Activated naive CD8-positive, alpha-beta T cell treated with anti-CD3 and anti-CD28 coated beads for 36 hours (primary cell): ENCODE measurements at regions not wholly inside any gene's neighbourhood (a gene's known extent, or its start where the extent isn't known, plus 50 kb on each side); places are given as distances from the start of the nearest gene placed in this dataset.

Source experiments
- DNase-seq: peaks from one replicate; pipeline ENCODE4 v3.0.0; 2021
- H3K27ac Mint-ChIP-seq: one replicate; pipeline ENCODE4 v1.8.0; 2022; ENCODE audit warnings: mild to moderate bottlenecking, moderate library complexity, mixed read lengths
- H3K27me3 Mint-ChIP-seq: one replicate; pipeline ENCODE4 v1.8.0; 2022; ENCODE audit warnings: mild to moderate bottlenecking, mixed read lengths
- H3K36me3 Mint-ChIP-seq: one replicate; pipeline ENCODE4 v1.8.0; 2021; ENCODE audit warnings: mild to moderate bottlenecking, mixed read lengths
- H3K4me1 Mint-ChIP-seq: one replicate; pipeline ENCODE4 v1.8.0; 2021; ENCODE audit warnings: mixed read lengths
- H3K4me3 Mint-ChIP-seq: one replicate; pipeline ENCODE4 v1.8.0; 2022; ENCODE audit warnings: mild to moderate bottlenecking, moderate library complexity, mixed read lengths
- H3K9me3 Mint-ChIP-seq: one replicate; pipeline ENCODE4 v1.8.0; 2022; ENCODE audit warnings: mixed read lengths

GRCh38 chr4:14368391-14368790 lies 633.9 kb upstream of the CPEB2 start:
- Mint-ChIP-seq H3K4me1 (no peaks in the 10 kb centered on the region), H3K9me3 (no peaks in the 10 kb centered on the region), H3K27ac (no peak overlapping the region)

GRCh38 chr4:14371131-14371530 lies 631.1 kb upstream of the CPEB2 start:
- Mint-ChIP-seq H3K27ac (no peak overlapping the region), H3K4me1 (peaks cover 3% of the 10 kb centered on the region), H3K36me3 (no peaks in the 10 kb centered on the region)

More at GRCh38 chr4:14368391-14368790, 633.9 kb upstream of the CPEB2 start:
- Mint-ChIP-seq H3K4me3 (no peak overlapping the region), H3K36me3 (no peaks in the 10 kb centered on the region), H3K27me3 (no peaks in the 10 kb centered on the region)
- DNase-seq: no peak

GRCh38 chr4:14375816-14376215 lies 626.5 kb upstream of the CPEB2 start:
- H3K27me3 Mint-ChIP-seq: peaks cover 4% of the 10 kb centered on the region
- no peaks in the 10 kb centered on the region for H3K9me3 Mint-ChIP-seq
- DNase-seq: no peak
- peaks cover 3% of the 10 kb centered on the region for H3K4me1 Mint-ChIP-seq
- H3K4me3 Mint-ChIP-seq: no peak overlapping the region
- H3K36me3 Mint-ChIP-seq: no peaks in the 10 kb centered on the region
- H3K27ac Mint-ChIP-seq: no peak overlapping the region

More at GRCh38 chr4:14371131-14371530, 631.1 kb upstream of the CPEB2 start:
- Mint-ChIP-seq H3K9me3 (no peaks in the 10 kb centered on the region), H3K27me3 (peaks cover 4% of the 10 kb centered on the region), H3K4me3 (no peak overlapping the region)
- DNase-seq: no peak

GRCh38 chr4:14379183-14379582 lies 623.1 kb upstream of the CPEB2 start:
- Mint-ChIP-seq H3K9me3 (no peaks in the 10 kb centered on the region), H3K27me3 (no peaks in the 10 kb centered on the region), H3K4me1 (peaks cover 3% of the 10 kb centered on the region), H3K36me3 (no peaks in the 10 kb centered on the region), H3K27ac (no peak overlapping the region), H3K4me3 (no peak overlapping the region)
- DNase-seq: no peak

- DNase-seq: no peak
- Mint-ChIP-seq H3K4me1 (no peaks in the 10 kb centered on the region), H3K4me3 (no peak overlapping the region), H3K27me3 (peaks cover 4% of the 10 kb centered on the region), H3K9me3 (no peaks in the 10 kb centered on the region), H3K27ac (no peak overlapping the region), H3K36me3 (no peaks in the 10 kb centered on the region)
These were observed 618.6 kb upstream of the CPEB2 start for GRCh38 chr4:14383652-14384051.

GRCh38 chr4:14384824-14385223 lies 617.5 kb upstream of the CPEB2 start:
- no peaks in the 10 kb centered on the region for H3K36me3 Mint-ChIP-seq
- H3K27ac Mint-ChIP-seq: no peak overlapping the region
- peaks cover 4% of the 10 kb centered on the region for H3K27me3 Mint-ChIP-seq
- H3K9me3 Mint-ChIP-seq: no peaks in the 10 kb centered on the region
- no peak for DNase-seq
- no peaks in the 10 kb centered on the region for H3K4me1 Mint-ChIP-seq
- no peak overlapping the region for H3K4me3 Mint-ChIP-seq

GRCh38 chr4:14386196-14386595 lies 616.1 kb upstream of the CPEB2 start:
- DNase-seq: no peak
- no peak overlapping the region for H3K4me3 Mint-ChIP-seq
- no peak overlapping the region for H3K27ac Mint-ChIP-seq
- no peaks in the 10 kb centered on the region for H3K4me1 Mint-ChIP-seq
- peaks cover 4% of the 10 kb centered on the region for H3K27me3 Mint-ChIP-seq
- no peaks in the 10 kb centered on the region for H3K36me3 Mint-ChIP-seq
- no peaks in the 10 kb centered on the region for H3K9me3 Mint-ChIP-seq

- H3K9me3 Mint-ChIP-seq: no peaks in the 10 kb centered on the region
- no peak for DNase-seq
- H3K36me3 Mint-ChIP-seq: no peaks in the 10 kb centered on the region
- H3K4me3 Mint-ChIP-seq: no peak overlapping the region
- no peaks in the 10 kb centered on the region for H3K4me1 Mint-ChIP-seq
- no peak overlapping the region for H3K27ac Mint-ChIP-seq
- peaks cover 4% of the 10 kb centered on the region for H3K27me3 Mint-ChIP-seq
These were observed 614.6 kb upstream of the CPEB2 start for GRCh38 chr4:14387647-14388046.

DNA sequence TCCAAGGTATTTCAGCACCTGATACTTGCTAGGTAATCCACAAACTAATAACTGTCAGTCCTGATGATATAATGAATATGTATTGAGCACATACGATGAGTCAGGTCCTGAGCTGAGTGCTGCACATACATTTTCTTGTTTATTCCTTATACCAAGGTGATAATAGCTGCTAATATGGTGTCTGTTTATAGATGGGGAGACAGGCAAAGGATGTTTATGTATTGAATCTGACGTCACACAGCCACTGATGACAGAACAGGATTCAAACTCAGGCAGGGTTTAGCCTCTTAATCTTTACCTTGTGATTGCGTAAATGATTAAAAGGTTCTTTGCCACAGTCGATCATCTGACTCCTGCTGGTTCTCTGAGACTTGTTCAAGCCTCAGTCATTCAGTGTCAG lies 609.9 kb upstream of the CPEB2 start:
- Mint-ChIP-seq H3K27me3 (no peaks in the 10 kb centered on the region), H3K36me3 (no peaks in the 10 kb centered on the region), H3K4me1 (no peaks in the 10 kb centered on the region), H3K9me3 (no peaks in the 10 kb centered on the region), H3K4me3 (no peak overlapping the region), H3K27ac (no peak overlapping the region)
- no peak for DNase-seq

- Mint-ChIP-seq H3K4me3 (no peak overlapping the region), H3K4me1 (no peaks in the 10 kb centered on the region), H3K36me3 (no peaks in the 10 kb centered on the region), H3K27ac (no peak overlapping the region), H3K27me3 (peaks cover 3% of the 10 kb centered on the region), H3K9me3 (peaks cover 1% of the 10 kb centered on the region)
- no peak for DNase-seq
These were observed 606.1 kb upstream of the CPEB2 start for GRCh38 chr4:14396183-14396582.

DNA sequence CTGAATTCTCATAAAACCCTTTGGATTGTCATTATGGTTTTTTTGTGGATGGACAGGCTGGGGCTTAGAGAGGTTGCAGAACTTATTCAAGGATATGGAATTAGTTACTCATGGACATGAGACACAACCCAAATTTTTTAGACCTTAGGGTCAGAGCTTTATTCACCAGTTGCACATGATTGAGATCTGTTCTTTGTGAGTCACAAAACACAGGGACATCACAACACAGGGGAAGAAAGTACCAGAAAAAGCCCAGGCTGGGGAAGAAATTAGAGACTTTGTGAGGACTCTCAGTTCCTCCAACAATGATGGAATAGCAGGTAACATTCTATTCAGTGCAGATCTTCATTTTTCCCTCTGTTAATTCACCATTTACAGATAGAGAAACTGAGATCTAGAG lies 602.4 kb upstream of the CPEB2 start:
- no peaks in the 10 kb centered on the region for H3K4me1 Mint-ChIP-seq
- peaks cover 6% of the 10 kb centered on the region for H3K9me3 Mint-ChIP-seq
- H3K27ac Mint-ChIP-seq: no peak overlapping the region
- peaks cover 3% of the 10 kb centered on the region for H3K27me3 Mint-ChIP-seq
- no peaks in the 10 kb centered on the region for H3K36me3 Mint-ChIP-seq
- no peak for DNase-seq
- H3K4me3 Mint-ChIP-seq: no peak overlapping the region

DNA sequence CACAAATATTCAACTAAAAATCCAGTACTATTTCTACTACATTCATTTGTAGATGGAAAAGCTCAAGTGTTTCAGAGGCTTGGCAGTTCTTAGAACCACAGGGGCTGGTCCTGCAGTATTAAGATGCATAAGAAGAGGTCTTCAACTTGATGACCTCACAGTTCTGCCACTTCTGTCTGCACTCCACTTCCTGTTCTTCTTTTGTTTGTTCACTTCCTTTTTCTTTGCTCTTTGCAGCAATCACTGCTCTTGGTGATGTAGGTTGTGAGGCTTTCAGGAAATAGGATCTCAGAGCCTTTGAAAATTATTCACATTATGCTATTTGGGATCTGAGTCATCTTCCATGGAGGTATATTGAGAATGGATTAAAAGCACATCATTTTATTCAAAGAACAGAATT lies 602.0 kb upstream of the CPEB2 start:
- DNase-seq: no peak
- Mint-ChIP-seq H3K36me3 (no peaks in the 10 kb centered on the region), H3K4me1 (no peaks in the 10 kb centered on the region), H3K27ac (no peak overlapping the region), H3K27me3 (peaks cover 3% of the 10 kb centered on the region), H3K4me3 (no peak overlapping the region), H3K9me3 (peaks cover 6% of the 10 kb centered on the region)

- no peak for DNase-seq
- Mint-ChIP-seq H3K9me3 (peaks cover 6% of the 10 kb centered on the region), H3K4me3 (no peak overlapping the region), H3K27me3 (peaks cover 3% of the 10 kb centered on the region), H3K36me3 (no peaks in the 10 kb centered on the region), H3K27ac (no peak overlapping the region), H3K4me1 (no peaks in the 10 kb centered on the region)
These were observed 599.1 kb upstream of the CPEB2 start for GRCh38 chr4:14403132-14403531.

DNA sequence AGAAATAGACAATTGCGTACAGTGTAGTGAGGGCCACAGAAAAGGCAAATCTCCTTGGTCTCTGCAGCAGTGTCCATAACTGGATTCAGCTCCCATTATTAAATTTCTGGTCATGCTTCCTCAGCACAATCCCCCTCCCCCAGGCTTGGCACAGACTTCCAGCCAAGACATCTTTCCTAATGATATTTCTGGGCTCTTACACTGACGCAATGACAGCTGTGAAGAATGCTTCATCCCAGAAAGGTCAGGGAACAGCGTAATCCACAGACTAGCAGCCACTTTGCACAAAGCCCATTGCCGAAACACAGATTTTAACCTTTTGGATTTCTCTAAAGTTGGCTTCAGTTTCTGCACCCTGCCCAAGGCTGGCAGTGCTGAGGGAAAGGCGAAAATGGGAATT lies 597.6 kb upstream of the CPEB2 start:
- Mint-ChIP-seq H3K27ac (no peak overlapping the region), H3K27me3 (peaks cover 2% of the 10 kb centered on the region), H3K4me3 (no peak overlapping the region), H3K36me3 (no peaks in the 10 kb centered on the region), H3K9me3 (peaks cover 6% of the 10 kb centered on the region), H3K4me1 (no peaks in the 10 kb centered on the region)
- no peak for DNase-seq

DNA sequence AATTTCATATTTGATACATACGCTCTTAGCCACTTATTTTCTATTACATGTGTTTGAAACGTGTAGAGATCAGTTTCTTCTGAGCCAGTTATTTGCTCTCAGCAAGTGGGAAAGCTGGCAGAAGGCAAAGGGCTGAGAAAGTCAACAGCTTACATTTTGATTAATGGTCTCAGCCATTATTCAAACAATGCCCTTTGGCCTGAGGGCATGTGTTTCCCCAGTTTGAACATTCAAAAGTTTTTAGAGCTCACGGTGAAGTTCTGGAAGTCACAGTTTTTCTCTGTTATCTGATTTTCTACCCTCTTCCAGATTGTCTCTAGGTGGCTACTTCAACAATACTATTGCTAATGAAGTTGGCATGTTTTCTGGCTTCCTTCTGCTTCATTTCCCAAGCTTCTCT lies 591.8 kb upstream of the CPEB2 start:
- Mint-ChIP-seq H3K9me3 (no peaks in the 10 kb centered on the region), H3K27me3 (no peaks in the 10 kb centered on the region), H3K4me1 (no peaks in the 10 kb centered on the region), H3K36me3 (no peaks in the 10 kb centered on the region), H3K4me3 (no peak overlapping the region), H3K27ac (no peak overlapping the region)
- DNase-seq: no peak

GRCh38 chr4:14415146-14415545 lies 587.1 kb upstream of the CPEB2 start:
- no peak for DNase-seq
- Mint-ChIP-seq H3K27me3 (no peaks in the 10 kb centered on the region), H3K36me3 (no peaks in the 10 kb centered on the region), H3K9me3 (no peaks in the 10 kb centered on the region), H3K4me3 (no peak overlapping the region), H3K27ac (no peak overlapping the region), H3K4me1 (no peaks in the 10 kb centered on the region)

- H3K4me3 Mint-ChIP-seq: no peak overlapping the region
- H3K27me3 Mint-ChIP-seq: no peaks in the 10 kb centered on the region
- H3K27ac Mint-ChIP-seq: no peak overlapping the region
- no peaks in the 10 kb centered on the region for H3K4me1 Mint-ChIP-seq
- H3K9me3 Mint-ChIP-seq: peaks cover 3% of the 10 kb centered on the region
- no peak for DNase-seq
- H3K36me3 Mint-ChIP-seq: no peaks in the 10 kb centered on the region
These were observed 582.8 kb upstream of the CPEB2 start for GRCh38 chr4:14419516-14419915.
